HEK293 (cell line): ENCODE measurements at regions not wholly inside any gene's neighbourhood (a gene's known extent, or its start where the extent isn't known, plus 50 kb on each side); places are given as distances from the start of the nearest gene placed in this dataset.

Experiments used
- MYNN ChIP-seq: fragments of 450-650 bp; formaldehyde crosslinking; IDR thresholded peaks from 2 replicates; pipeline ENCODE4 v1.5.1; 2016; ENCODE audit warnings: missing biosample characterization, missing genetic modification characterization, borderline replicate concordance
- ZNF121 ChIP-seq: fragments of 450-650 bp; formaldehyde crosslinking; IDR thresholded peaks from 2 replicates; pipeline ENCODE4 v1.5.1; 2016; ENCODE audit warnings: missing biosample characterization, missing genetic modification characterization
- ZNF354C ChIP-seq: fragments of 450-650 bp; formaldehyde crosslinking; IDR thresholded peaks from 2 replicates; pipeline ENCODE4 v1.5.1; 2016; ENCODE audit warnings: missing biosample characterization, missing genetic modification characterization, low read depth, borderline replicate concordance
- TF ChIP-seq, protein P1 (sequence below): fragments of 450-650 bp; formaldehyde crosslinking; IDR thresholded peaks from 2 replicates; pipeline ENCODE4 v1.5.1; 2016; ENCODE audit warnings: missing biosample characterization, missing genetic modification characterization

DNA sequence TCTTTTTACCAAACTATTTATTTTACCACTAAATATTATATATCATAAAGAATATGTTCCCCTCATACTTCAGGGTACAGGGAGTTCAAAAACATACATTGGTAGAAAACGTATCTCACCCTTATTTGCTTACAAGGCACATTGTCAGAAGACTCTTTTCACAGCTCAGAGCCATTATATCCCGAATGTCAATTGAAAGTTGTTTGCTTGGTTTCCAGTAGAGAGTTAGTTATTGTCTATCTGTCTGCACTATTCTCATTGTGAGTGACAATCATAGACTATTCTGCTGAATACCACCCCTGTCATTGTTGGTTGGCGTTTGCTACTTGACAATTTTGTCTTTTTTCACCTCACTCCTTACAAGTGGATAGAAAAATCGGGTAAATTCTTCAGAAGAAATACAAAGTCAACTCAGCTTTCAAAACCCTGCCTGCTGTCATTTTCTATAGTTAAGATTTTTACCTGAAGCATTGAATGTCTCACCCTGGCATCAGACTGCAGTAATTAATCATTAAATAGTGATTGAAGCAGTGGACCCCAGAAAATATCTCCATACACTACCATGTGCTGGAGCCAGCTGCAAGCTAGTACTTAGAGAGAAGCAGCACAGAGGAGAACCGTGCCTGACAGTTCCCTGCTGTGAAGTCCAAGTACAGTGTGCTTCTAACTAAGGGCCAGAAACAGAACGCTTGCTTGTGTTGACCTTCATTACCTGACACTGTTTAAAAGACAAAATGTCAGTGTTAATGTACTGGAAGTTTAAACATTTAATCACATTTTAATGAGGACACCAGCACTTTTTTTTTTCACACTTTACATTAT is 510.6 kb downstream of the RERGL start:
- no peak for TF ChIP-seq ZNF354C
- TF ChIP-seq MYNN (tag by site-specific recombination), result no peak
- TF ChIP-seq ZNF121 (tag by site-specific recombination), result no peak
- TF ChIP-seq, protein P1, sequence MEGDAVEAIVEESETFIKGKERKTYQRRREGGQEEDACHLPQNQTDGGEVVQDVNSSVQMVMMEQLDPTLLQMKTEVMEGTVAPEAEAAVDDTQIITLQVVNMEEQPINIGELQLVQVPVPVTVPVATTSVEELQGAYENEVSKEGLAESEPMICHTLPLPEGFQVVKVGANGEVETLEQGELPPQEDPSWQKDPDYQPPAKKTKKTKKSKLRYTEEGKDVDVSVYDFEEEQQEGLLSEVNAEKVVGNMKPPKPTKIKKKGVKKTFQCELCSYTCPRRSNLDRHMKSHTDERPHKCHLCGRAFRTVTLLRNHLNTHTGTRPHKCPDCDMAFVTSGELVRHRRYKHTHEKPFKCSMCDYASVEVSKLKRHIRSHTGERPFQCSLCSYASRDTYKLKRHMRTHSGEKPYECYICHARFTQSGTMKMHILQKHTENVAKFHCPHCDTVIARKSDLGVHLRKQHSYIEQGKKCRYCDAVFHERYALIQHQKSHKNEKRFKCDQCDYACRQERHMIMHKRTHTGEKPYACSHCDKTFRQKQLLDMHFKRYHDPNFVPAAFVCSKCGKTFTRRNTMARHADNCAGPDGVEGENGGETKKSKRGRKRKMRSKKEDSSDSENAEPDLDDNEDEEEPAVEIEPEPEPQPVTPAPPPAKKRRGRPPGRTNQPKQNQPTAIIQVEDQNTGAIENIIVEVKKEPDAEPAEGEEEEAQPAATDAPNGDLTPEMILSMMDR (tag by site-specific recombination), result no peak
